IMR-90 (cell line): ENCODE measurements at regions not wholly inside any gene's neighbourhood (a gene's known extent, or its start where the extent isn't known, plus 50 kb on each side); places are given as distances from the start of the nearest gene placed in this dataset.

Experiments used
- ATAC-seq: fragments of 200-7000 bp; cut with Tn5 transposase; 2 replicates; pipeline ENCODE4 v1.9.1; 2020; ENCODE audit warnings: low read depth, mild to moderate bottlenecking, moderate library complexity
- BruUV-seq: library from RNA; stranded (reverse); fragments of 400-500 nt; replicated peaks from 2 replicates; lab custom pipeline; 2021; lab: Mats Ljungman, UMichigan
- CTCF ChIA-PET: fragments of 300-600 bp; formaldehyde crosslinking; extraction: SDS; loops from one replicate; lab custom pipeline; 2021; ENCODE audit warnings: antibody characterized with exemption; lab: Yijun Ruan, JAX
- POLR2A ChIA-PET: fragments of 300-600 bp; sonication (Branson Sonifier 250); formaldehyde crosslinking; loops from one replicate; lab custom pipeline; 2022; ENCODE audit warnings: antibody characterized with exemption; ENCODE audit not compliant: unreplicated experiment; lab: Charles Lee
- DNase-seq: peaks from one replicate; pipeline ENCODE4 v3.0.0; 2013
- H2AFZ ChIP-seq: replicated peaks from 2 replicates; pipeline ENCODE3; 2013; ENCODE audit warnings: low read length, mild to moderate bottlenecking; ENCODE audit not compliant: poor library complexity
- H2AK5ac ChIP-seq: 2 replicates; pipeline ENCODE4 v1.6.1; 2013; ENCODE audit warnings: low read depth, low read length, inconsistent platforms
- H2AK9ac ChIP-seq: replicated peaks from 2 replicates; pipeline ENCODE3; 2013; ENCODE audit warnings: mild to moderate bottlenecking, low read depth, low read length, moderate library complexity; ENCODE audit not compliant: poor library complexity
- H2BK120ac ChIP-seq: 2 replicates; pipeline ENCODE4 v1.6.1; 2013; ENCODE audit warnings: low read depth, low read length, inconsistent platforms
- H2BK15ac ChIP-seq: 3 replicates; pipeline ENCODE4 v1.6.1; 2013; ENCODE audit warnings: low read depth, low read length, inconsistent platforms
- H2BK20ac ChIP-seq: 2 replicates; pipeline ENCODE4 v1.6.1; 2013; ENCODE audit warnings: low read depth, mild to moderate bottlenecking, inconsistent platforms, low read length, moderate library complexity
- H2BK5ac ChIP-seq: 2 replicates; pipeline ENCODE4 v1.6.1; 2013; ENCODE audit warnings: mild to moderate bottlenecking, low read depth, low read length, inconsistent platforms; ENCODE audit not compliant: poor library complexity, severe bottlenecking
- H3K14ac ChIP-seq: replicated peaks from 2 replicates; pipeline ENCODE4 v1.6.1; 2013; ENCODE audit warnings: low read depth, low read length, inconsistent platforms
- H3K18ac ChIP-seq: 2 replicates; pipeline ENCODE4 v1.6.1; 2013; ENCODE audit warnings: low read depth, low read length, control low read depth
- H3K23ac ChIP-seq: 2 replicates; pipeline ENCODE4 v1.6.1; 2013; ENCODE audit warnings: low read depth, low read length, inconsistent platforms
- H3K27ac ChIP-seq: 2 replicates; pipeline ENCODE4 v1.5.1; 2013; ENCODE audit warnings: mild to moderate bottlenecking, control low read depth, low read length; ENCODE audit not compliant: insufficient read depth
- H3K27me3 ChIP-seq: 2 replicates; pipeline ENCODE4 v1.6.1; 2013; ENCODE audit warnings: low read length; ENCODE audit not compliant: control insufficient read depth, insufficient read depth
- H3K36me3 ChIP-seq: 2 replicates; pipeline ENCODE4 v1.6.1; 2013; ENCODE audit warnings: low read length, mixed read lengths; ENCODE audit not compliant: control insufficient read depth, insufficient read depth
- H3K4ac ChIP-seq: 2 replicates; pipeline ENCODE4 v1.6.1; 2013; ENCODE audit warnings: low read depth, low read length, inconsistent platforms
- H3K4me1 ChIP-seq: 2 replicates; pipeline ENCODE4 v1.6.1; 2013; ENCODE audit warnings: low read length, mixed read lengths; ENCODE audit not compliant: control insufficient read depth, insufficient read depth
- H3K4me2 ChIP-seq: 2 replicates; pipeline ENCODE4 v1.6.1; 2013; ENCODE audit warnings: low read depth, mild to moderate bottlenecking, control low read depth, low read length, moderate library complexity
- H3K4me3 ChIP-seq: 2 replicates; pipeline ENCODE4 v1.5.1; 2013; ENCODE audit warnings: low read depth, mild to moderate bottlenecking, control low read depth, low read length, moderate library complexity; ENCODE audit not compliant: insufficient read depth
- H3K56ac ChIP-seq: 2 replicates; pipeline ENCODE4 v1.6.1; 2013; ENCODE audit warnings: low read length, inconsistent platforms; ENCODE audit not compliant: insufficient read depth; ENCODE audit errors: extremely low read depth
- H3K79me1 ChIP-seq, 2 experiments: 2 replicates each; pipeline ENCODE4 v1.6.1; 2013; ENCODE audit warnings: low read length in 2 of 2, inconsistent platforms in 1 of 2, low read depth in 1 of 2
- H3K9ac ChIP-seq: 2 replicates; pipeline ENCODE4 v1.6.1; 2013; ENCODE audit warnings: low read depth, low read length, control low read depth
- H3K9me1 ChIP-seq: 2 replicates; pipeline ENCODE4 v1.6.1; 2013; ENCODE audit warnings: low read length, inconsistent platforms; ENCODE audit not compliant: insufficient read depth
- H3K9me3 ChIP-seq: 2 replicates; pipeline ENCODE4 v1.6.1; 2013; ENCODE audit warnings: low read length; ENCODE audit not compliant: control insufficient read depth, insufficient read depth
- H4K20me1 ChIP-seq: 2 replicates; pipeline ENCODE4 v1.6.1; 2013; ENCODE audit warnings: low read length, inconsistent platforms; ENCODE audit not compliant: insufficient read depth
- H4K5ac ChIP-seq: 2 replicates; pipeline ENCODE4 v1.6.1; 2013; ENCODE audit warnings: mild to moderate bottlenecking, low read depth, low read length, control low read depth
- H4K8ac ChIP-seq, 2 experiments: 2 replicates each; pipeline ENCODE4 v1.6.1; 2013; ENCODE audit warnings: low read depth in 2 of 2, low read length in 2 of 2, control low read depth in 1 of 2, inconsistent platforms in 1 of 2
- H4K91ac ChIP-seq: 2 replicates; pipeline ENCODE4 v1.6.1; 2013; ENCODE audit warnings: low read depth, low read length, inconsistent platforms; ENCODE audit not compliant: insufficient read depth
- BHLHE40 ChIP-seq: fragments of 150-350 bp; IDR thresholded peaks from 2 replicates; pipeline ENCODE4 v1.6.1; 2016; ENCODE audit warnings: mild to moderate bottlenecking, low read depth, low read length
- MAFK ChIP-seq: IDR thresholded peaks from 2 replicates; pipeline ENCODE4 v1.6.1; 2012; ENCODE audit warnings: low read depth, low read length, improper control_type of control experiment
- MAZ ChIP-seq: IDR thresholded peaks from 2 replicates; pipeline ENCODE4 v1.6.1; 2012; ENCODE audit warnings: low read depth, mild to moderate bottlenecking, low read length, improper control_type of control experiment, moderate library complexity, borderline replicate concordance
- MXI1 ChIP-seq: IDR thresholded peaks from 2 replicates; pipeline ENCODE4 v1.6.1; 2012; ENCODE audit warnings: low read depth, mild to moderate bottlenecking, low read length, moderate library complexity, borderline replicate concordance
- RCOR1 ChIP-seq: IDR thresholded peaks from 2 replicates; pipeline ENCODE4 v1.6.1; 2012; ENCODE audit warnings: mild to moderate bottlenecking, low read length, improper control_type of control experiment; ENCODE audit not compliant: insufficient replicate concordance
- RFX5 ChIP-seq: IDR thresholded peaks from 2 replicates; pipeline ENCODE4 v1.8.0; 2012; ENCODE audit warnings: low read depth, mild to moderate bottlenecking, low read length, moderate library complexity
- SMC3 ChIP-seq: fragments of 150-350 bp; IDR thresholded peaks from 2 replicates; pipeline ENCODE4 v1.6.1; 2016; ENCODE audit warnings: low read depth, mild to moderate bottlenecking, antibody characterized with exemption, low read length, moderate library complexity
- WGBS, 2 experiments: methylation state at CpG; one replicate each; pipeline versions ENCODE4 v1.1.5 to v1.1.7; 2013; ENCODE audit warnings: missing lambda C conversion rate in 2 of 2; ENCODE audit not compliant: insufficient read length in 1 of 2; ENCODE audit errors: extremely low coverage in 2 of 2; 5-methylcytosine and 5-hydroxymethylcytosine counted together
- dilution Hi-C: fragments of 300-500 bp; cut with HindIII; formaldehyde crosslinking; loops from one replicate; pipeline ENCODE4 v1.14.3; 2018; ENCODE audit warnings: low sequenced_read_pairs; ENCODE audit not compliant: unreplicated experiment
- in situ Hi-C: fragments of 300-500 bp; cut with MboI; formaldehyde crosslinking; loops from 3 replicates; pipeline ENCODE4 v1.14.3; 2019; ENCODE audit warnings: low sequenced_read_pairs, inconsistent platforms, mixed read lengths
- intact Hi-C: fragments of 100-400 bp; cut with micrococcal nuclease; formaldehyde crosslinking; loops from 2 replicates; pipeline ENCODE4 v1.10.0; 2022

DNA sequence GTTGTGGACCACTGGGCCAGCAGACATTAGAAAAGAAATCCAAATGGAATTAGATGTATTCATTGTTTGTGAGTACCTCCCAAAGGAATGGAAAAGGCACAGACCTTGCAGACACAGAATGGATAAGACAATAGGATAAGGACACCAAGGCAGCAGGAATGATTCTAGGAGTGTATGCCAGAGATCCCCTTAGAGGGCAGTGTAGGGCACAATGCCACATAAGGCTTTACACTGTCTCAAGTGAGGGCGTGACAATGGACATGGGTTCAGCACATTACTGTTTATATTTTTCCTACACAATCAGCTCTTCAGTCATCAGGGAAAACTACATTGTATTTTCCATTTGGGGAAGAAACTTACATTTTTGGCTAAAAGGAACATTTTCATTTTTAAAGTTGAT is 250.9 kb downstream of the PTH2R start:
- Histone ChIP-seq H3K9me1 (no peaks in the 10 kb centered on the region), H2AK9ac (no peak overlapping the region), H2BK5ac (no peak overlapping the region), H2AK5ac (no peak overlapping the region), H3K27me3 (no peaks in the 10 kb centered on the region), H3K14ac (no peak overlapping the region), H3K4me2 (no peak overlapping the region), H2BK120ac (no peak overlapping the region), H3K27ac (no peak overlapping the region), H3K9ac (no peak overlapping the region), H3K36me3 (no peaks in the 10 kb centered on the region), H3K23ac (no peak overlapping the region), H2BK20ac (no peak overlapping the region), H2AFZ (no peak overlapping the region), H3K79me1 (no peaks in the 10 kb centered on the region), H3K4me1 (no peaks in the 10 kb centered on the region), H4K8ac (no peak overlapping the region), H4K91ac (no peak overlapping the region), H3K18ac (no peak overlapping the region), H3K4me3 (no peak overlapping the region), H4K5ac (no peak overlapping the region), H3K4ac (no peak overlapping the region), H3K56ac (no peak overlapping the region), H2BK15ac (no peak overlapping the region), H3K9me3 (peaks cover 2% of the 10 kb centered on the region; the same call in 1 of the 2 replicates), H4K20me1 (no peaks in the 10 kb centered on the region)
- ChIA-PET POLR2A (no interaction called here), CTCF (no interaction called here)
- TF ChIP-seq MAFK (no peak), RCOR1 (no peak), MAZ (no peak), SMC3 (no peak), BHLHE40 (no peak), MXI1 (no peak), RFX5 (no peak)
- ATAC-seq (no peak), DNase-seq (no peak)
- BruUV-seq, result no TSS peak
- intact Hi-C loops (no loop called here), in situ Hi-C loops (no loop called here), dilution Hi-C loops (no loop called here)
- WGBS, 2 experiments, result no CpG with 5 or more reads among the region's 1 CpG
